Chondrocyte (in vitro differentiated cells): ENCODE measurements at regions not wholly inside any gene's neighbourhood (a gene's known extent, or its start where the extent isn't known, plus 50 kb on each side); places are given as distances from the start of the nearest gene placed in this dataset.

ENCODE experiments used
- DNase-seq: peaks from one replicate; pipeline ENCODE4 v3.0.0; 2021; ENCODE audit warnings: mixed read lengths, low spot score
- H3K27ac Mint-ChIP-seq: one replicate; pipeline ENCODE4 v1.8.0; 2021; ENCODE audit warnings: mild to moderate bottlenecking, moderate library complexity, mixed read lengths; ENCODE audit not compliant: unreplicated experiment
- H3K27me3 Mint-ChIP-seq: 2 replicates; pipeline ENCODE4 v1.8.0; 2021; ENCODE audit warnings: low read depth, mixed read lengths
- H3K36me3 Mint-ChIP-seq: 2 replicates; pipeline ENCODE4 v1.8.0; 2021; ENCODE audit warnings: low read depth, mixed read lengths
- H3K4me1 Mint-ChIP-seq: 2 replicates; pipeline ENCODE4 v1.8.0; 2021; ENCODE audit warnings: low read depth, mild to moderate bottlenecking, mixed read lengths
- H3K4me3 Mint-ChIP-seq: one replicate; pipeline ENCODE4 v1.8.0; 2021; ENCODE audit warnings: mild to moderate bottlenecking, moderate library complexity, mixed read lengths; ENCODE audit not compliant: unreplicated experiment
- H3K9me3 Mint-ChIP-seq: 2 replicates; pipeline ENCODE4 v1.8.0; 2021; ENCODE audit warnings: low read depth, mixed read lengths
- CTCF ChIP-seq: fragments of 200-600 bp; sonication (generic); IDR thresholded peaks from 2 replicates; pipeline ENCODE4 v1.5.0; 2021; ENCODE audit warnings: antibody characterized with exemption, mild to moderate bottlenecking, moderate library complexity

GRCh38 chr5:61942462-61943049 lies 363.4 kb upstream of the KIF2A start:
- Mint-ChIP-seq H3K4me1 (peaks cover 5% of the 10 kb centered on the region), H3K36me3 (no peaks in the 10 kb centered on the region), H3K27ac (no peak overlapping the region), H3K27me3 (peaks cover 5% of the 10 kb centered on the region), H3K4me3 (no peak overlapping the region), H3K9me3 (no peaks in the 10 kb centered on the region)
- DNase-seq: no peak
- no peak for TF ChIP-seq CTCF

- peaks cover 5% of the 10 kb centered on the region for H3K4me1 Mint-ChIP-seq
- no peak overlapping the region for H3K4me3 Mint-ChIP-seq
- H3K36me3 Mint-ChIP-seq: no peaks in the 10 kb centered on the region
- no peaks in the 10 kb centered on the region for H3K9me3 Mint-ChIP-seq
- peaks cover 5% of the 10 kb centered on the region for H3K27me3 Mint-ChIP-seq
- no peak overlapping the region for H3K27ac Mint-ChIP-seq
- TF ChIP-seq CTCF: no peak
- no peak for DNase-seq
Measured at GRCh38 chr5:61943713-61944112, 362.3 kb upstream of the KIF2A start.

- H3K36me3 Mint-ChIP-seq: peaks cover 2% of the 10 kb centered on the region
- no peak for DNase-seq
- TF ChIP-seq CTCF: no peak
- no peaks in the 10 kb centered on the region for H3K9me3 Mint-ChIP-seq
- no peaks in the 10 kb centered on the region for H3K4me1 Mint-ChIP-seq
- H3K27ac Mint-ChIP-seq: no peak overlapping the region
- peaks cover 5% of the 10 kb centered on the region for H3K27me3 Mint-ChIP-seq
- H3K4me3 Mint-ChIP-seq: no peak overlapping the region
Measured at GRCh38 chr5:61948151-61948550, 357.9 kb upstream of the KIF2A start.

- Mint-ChIP-seq H3K4me1 (no peaks in the 10 kb centered on the region), H3K4me3 (no peak overlapping the region), H3K9me3 (no peaks in the 10 kb centered on the region), H3K27ac (no peak overlapping the region), H3K36me3 (peaks cover 2% of the 10 kb centered on the region), H3K27me3 (peaks cover 2% of the 10 kb centered on the region)
- DNase-seq: no peak
- TF ChIP-seq CTCF: no peak
Measured at GRCh38 chr5:61949054-61949678, 356.8 kb upstream of the KIF2A start.

GRCh38 chr5:61949679-61950435 lies 356.1 kb upstream of the KIF2A start:
- TF ChIP-seq CTCF: no peak
- no peaks in the 10 kb centered on the region for H3K9me3 Mint-ChIP-seq
- peaks cover 2% of the 10 kb centered on the region for H3K36me3 Mint-ChIP-seq
- no peak overlapping the region for H3K4me3 Mint-ChIP-seq
- peaks cover 2% of the 10 kb centered on the region for H3K27me3 Mint-ChIP-seq
- no peak overlapping the region for H3K27ac Mint-ChIP-seq
- H3K4me1 Mint-ChIP-seq: peaks cover under 1% of the 10 kb centered on the region
- DNase-seq: no peak
